Keratinocyte (primary cell): ENCODE measurements at regions not wholly inside any gene's neighbourhood (a gene's known extent, or its start where the extent isn't known, plus 50 kb on each side); places are given as distances from the start of the nearest gene placed in this dataset.
"Not testable (repeated sequence)": the region's sequence is repeated elsewhere in the genome, so short reads cannot be mapped to it uniquely, and the experiment has no call there.

ENCODE experiments used
- DNase-seq: peaks from one replicate; pipeline ENCODE4 v3.0.0-alpha.2; 2011; ENCODE audit warnings: low read depth, missing footprints, low spot score
- FAIRE-seq: peaks from 2 replicates; lab custom pipeline; 2011; peaks lifted over from hg19 to GRCh38; lab: Jason Lieb, UNC
- H2AFZ ChIP-seq: 2 replicates; pipeline ENCODE4 v1.6.0; 2012; ENCODE audit warnings: low read length, control low read depth, inconsistent platforms; ENCODE audit not compliant: control insufficient read depth
- H3K27ac ChIP-seq: 2 replicates; pipeline ENCODE4 v1.5.1; 2011; ENCODE audit warnings: low read length; ENCODE audit not compliant: control insufficient read depth, insufficient read depth
- H3K27me3 ChIP-seq: 3 replicates; pipeline ENCODE4 v1.6.0; 2011; ENCODE audit warnings: low read length; ENCODE audit not compliant: control insufficient read depth, insufficient read depth; ENCODE audit errors: extremely low read depth
- H3K36me3 ChIP-seq, 2 experiments: 2 replicates in 1 of 2; 3 replicates in 1 of 2; pipeline ENCODE4 v1.5.1; 2011; ENCODE audit warnings: low read length in 2 of 2, mild to moderate bottlenecking in 1 of 2; ENCODE audit not compliant: control insufficient read depth in 2 of 2, insufficient read depth in 2 of 2; ENCODE audit errors: extremely low read depth in 1 of 2
- H3K4me1 ChIP-seq: 3 replicates; pipeline ENCODE4 v1.5.1; 2011; ENCODE audit warnings: low read length; ENCODE audit not compliant: control insufficient read depth, insufficient read depth; ENCODE audit errors: extremely low read depth
- H3K4me2 ChIP-seq: 3 replicates; pipeline ENCODE4 v1.6.0; 2011; ENCODE audit warnings: low read depth, low read length; ENCODE audit not compliant: control insufficient read depth, insufficient read depth; ENCODE audit errors: extremely low read depth
- H3K4me3 ChIP-seq, 3 experiments: fragments of 200-600 bp in 1 of 3; sonication (generic) in 1 of 3; 2 replicates in 2 of 3; 3 replicates in 1 of 3; pipeline ENCODE4 v1.5.1; 2011 to 2016; ENCODE audit warnings: low read length in 3 of 3, mild to moderate bottlenecking in 3 of 3, control low read depth in 2 of 3, inconsistent platforms in 1 of 3, low read depth in 1 of 3, mixed read lengths in 1 of 3, mixed run types in 1 of 3, moderate library complexity in 1 of 3; ENCODE audit not compliant: control insufficient read depth in 2 of 3, insufficient read depth in 2 of 3; ENCODE audit errors: extremely low read depth in 1 of 3
- H3K79me2 ChIP-seq: 2 replicates; pipeline ENCODE4 v1.6.0; 2012; ENCODE audit warnings: low read length; ENCODE audit not compliant: control insufficient read depth, insufficient read depth
- H3K9ac ChIP-seq: 3 replicates; pipeline ENCODE4 v1.6.0; 2011; ENCODE audit warnings: low read length; ENCODE audit not compliant: control insufficient read depth, insufficient read depth; ENCODE audit errors: extremely low read depth
- H3K9me1 ChIP-seq: 3 replicates; pipeline ENCODE4 v1.6.0; 2011; ENCODE audit warnings: low read length; ENCODE audit not compliant: control insufficient read depth, insufficient read depth; ENCODE audit errors: extremely low read depth
- H3K9me3 ChIP-seq: 2 replicates; pipeline ENCODE4 v1.5.1; 2012; ENCODE audit warnings: low read depth, low read length; ENCODE audit not compliant: control insufficient read depth
- H4K20me1 ChIP-seq: 3 replicates; pipeline ENCODE4 v1.6.0; 2011; ENCODE audit warnings: low read length; ENCODE audit not compliant: control insufficient read depth, insufficient read depth; ENCODE audit errors: extremely low read depth
- CTCF ChIP-seq, 3 experiments: IDR thresholded peaks in 1 of 3; conservative IDR thresholded peaks in 1 of 3; optimal IDR thresholded peaks in 1 of 3; 2 replicates in 2 of 3; 3 replicates in 1 of 3; pipeline versions ENCODE3 to v1.5.1; 2011; ENCODE audit warnings: low read length in 3 of 3, mild to moderate bottlenecking in 3 of 3, moderate library complexity in 2 of 3, control low read depth in 1 of 3, inconsistent platforms in 1 of 3; ENCODE audit not compliant: insufficient read depth in 2 of 3; ENCODE audit errors: extremely low read depth in 1 of 3
- EZH2 ChIP-seq: IDR thresholded peaks from one replicate; pipeline ENCODE4 v1.6.1; 2012; ENCODE audit warnings: inconsistent platforms, mild to moderate bottlenecking, low read length, moderate library complexity
- dilution Hi-C: fragments of 300-500 bp; cut with MboI; formaldehyde crosslinking; loops from one replicate; pipeline ENCODE4 v1.7.0; 2020; ENCODE audit warnings: low sequenced_read_pairs; ENCODE audit not compliant: extremely low pct_ligation_motif_present

- Histone ChIP-seq H2AFZ (no peak overlapping the region), H3K4me1 (peaks cover 2% of the 10 kb centered on the region), H3K27ac (no peak overlapping the region), H4K20me1 (no peaks in the 10 kb centered on the region), H3K27me3 (no peaks in the 10 kb centered on the region), H3K9ac (no peak overlapping the region), H3K4me2 (no peak overlapping the region), H3K36me3 (no peaks in the 10 kb centered on the region), H3K9me1 (no peaks in the 10 kb centered on the region), H3K9me3 (no peaks in the 10 kb centered on the region), H3K79me2 (no peaks in the 10 kb centered on the region), H3K4me3 (no peak overlapping the region)
- TF ChIP-seq EZH2 (no peak), CTCF (optimal IDR thresholded peaks at IDR 0.05 in 1 of 3, IDR thresholded peaks at IDR 0.05 in 1 of 3, conservative IDR thresholded peaks at IDR 0.05 in 1 of 3; ENCODE audit: extremely low read depth in 1 of 3, insufficient read depth in 2 of 3, low read length in 3 of 3) (no peak)
- DNase-seq (no peak), FAIRE-seq (no peak)
- dilution Hi-C loops: no loop called here
These were observed 425.6 kb upstream of the MEF2C start for GRCh38 chr5:89308606-89309040.

GRCh38 chr5:89307972-89308371 lies 425.0 kb upstream of the MEF2C start:
- FAIRE-seq (no peak), DNase-seq (no peak)
- Histone ChIP-seq H3K27me3 (no peaks in the 10 kb centered on the region), H3K79me2 (no peaks in the 10 kb centered on the region), H3K4me2 (no peak overlapping the region), H3K4me3 (no peak overlapping the region), H3K9ac (no peak overlapping the region), H3K4me1 (no peaks in the 10 kb centered on the region), H2AFZ (no peak overlapping the region), H4K20me1 (no peaks in the 10 kb centered on the region), H3K9me3 (no peaks in the 10 kb centered on the region), H3K9me1 (no peaks in the 10 kb centered on the region), H3K36me3 (no peaks in the 10 kb centered on the region), H3K27ac (no peak overlapping the region)
- dilution Hi-C loops: no loop called here
- TF ChIP-seq CTCF (optimal IDR thresholded peaks at IDR 0.05 in 1 of 3, IDR thresholded peaks at IDR 0.05 in 1 of 3, conservative IDR thresholded peaks at IDR 0.05 in 1 of 3; ENCODE audit: extremely low read depth in 1 of 3, insufficient read depth in 2 of 3, low read length in 3 of 3): no peak

GRCh38 chr5:89307141-89307540 lies 424.2 kb upstream of the MEF2C start:
- DNase-seq, FAIRE-seq, H3K27me3 ChIP-seq, H3K4me1 ChIP-seq, H3K36me3 ChIP-seq, H3K79me2 ChIP-seq, H3K4me3 ChIP-seq, H2AFZ ChIP-seq, H3K9me3 ChIP-seq, H3K9me1 ChIP-seq, H3K27ac ChIP-seq, dilution Hi-C loops, H3K4me2 ChIP-seq, H4K20me1 ChIP-seq, H3K9ac ChIP-seq: not testable (repeated sequence)
